Right atrium auricular region (tissue), 2 donors: ENCODE measurements at regions not wholly inside any gene's neighbourhood (a gene's known extent, or its start where the extent isn't known, plus 50 kb on each side); places are given as distances from the start of the nearest gene placed in this dataset.

Experiments used
- DNase-seq: peaks from one replicate; pipeline ENCODE4 v3.0.0-alpha.2; 2019; ENCODE audit warnings: low spot score
- H3K27ac ChIP-seq, 2 donors: fragments of 200-600 bp; sonication (generic); 1 replicate in 1 of 2; 2 replicates in 1 of 2; pipeline ENCODE4 v1.5.1; 2016 to 2019
- H3K27me3 ChIP-seq, 2 donors: fragments of 200-600 bp; sonication (generic); one replicate each; pipeline versions ENCODE4 v1.5.1 to v1.6.0; 2017 to 2019
- H3K36me3 ChIP-seq: fragments of 200-600 bp; sonication (generic); one replicate; pipeline ENCODE4 v1.5.1; 2016
- H3K4me1 ChIP-seq, 2 donors: fragments of 200-600 bp; sonication (generic); one replicate each; pipeline versions ENCODE4 v1.5.1 to v1.6.0; 2017 to 2019
- H3K4me3 ChIP-seq, 2 donors: fragments of 200-600 bp; sonication (generic); 1 replicate in 1 of 2; 2 replicates in 1 of 2; pipeline ENCODE4 v1.5.1; 2017 to 2019; ENCODE audit warnings: mild to moderate bottlenecking in 1 of 2, moderate library complexity in 1 of 2
- H3K9me3 ChIP-seq, 2 donors: fragments of 200-600 bp; sonication (generic); one replicate each; pipeline ENCODE4 v1.5.1; 2019
- TF ChIP-seq, protein P1 (sequence below), 2 donors: fragments of 200-600 bp; sonication (generic); IDR thresholded peaks; one replicate each; pipeline ENCODE4 v1.5.1; 2019; ENCODE audit warnings: antibody characterized with exemption in 2 of 2

DNA sequence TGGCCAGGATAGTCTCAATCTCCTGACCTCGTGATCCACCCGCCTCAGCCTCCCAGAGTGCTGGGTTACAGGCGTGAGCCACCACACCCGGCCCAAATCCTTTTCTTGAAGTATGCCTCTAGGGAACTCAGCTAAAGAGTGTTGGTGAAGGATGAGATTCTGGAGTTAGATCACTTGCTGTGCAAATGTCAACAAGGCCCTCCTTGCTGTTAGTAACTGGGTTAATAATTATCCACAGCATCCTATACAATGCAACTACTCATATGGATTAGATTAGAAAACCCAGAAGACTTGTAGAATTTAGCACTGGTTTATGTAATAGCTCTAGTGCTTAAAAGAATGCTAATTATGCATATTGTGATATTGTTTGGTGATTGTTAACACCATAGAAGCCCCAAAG is 310.8 kb upstream of the TFPI start:
- TF ChIP-seq, protein P1, sequence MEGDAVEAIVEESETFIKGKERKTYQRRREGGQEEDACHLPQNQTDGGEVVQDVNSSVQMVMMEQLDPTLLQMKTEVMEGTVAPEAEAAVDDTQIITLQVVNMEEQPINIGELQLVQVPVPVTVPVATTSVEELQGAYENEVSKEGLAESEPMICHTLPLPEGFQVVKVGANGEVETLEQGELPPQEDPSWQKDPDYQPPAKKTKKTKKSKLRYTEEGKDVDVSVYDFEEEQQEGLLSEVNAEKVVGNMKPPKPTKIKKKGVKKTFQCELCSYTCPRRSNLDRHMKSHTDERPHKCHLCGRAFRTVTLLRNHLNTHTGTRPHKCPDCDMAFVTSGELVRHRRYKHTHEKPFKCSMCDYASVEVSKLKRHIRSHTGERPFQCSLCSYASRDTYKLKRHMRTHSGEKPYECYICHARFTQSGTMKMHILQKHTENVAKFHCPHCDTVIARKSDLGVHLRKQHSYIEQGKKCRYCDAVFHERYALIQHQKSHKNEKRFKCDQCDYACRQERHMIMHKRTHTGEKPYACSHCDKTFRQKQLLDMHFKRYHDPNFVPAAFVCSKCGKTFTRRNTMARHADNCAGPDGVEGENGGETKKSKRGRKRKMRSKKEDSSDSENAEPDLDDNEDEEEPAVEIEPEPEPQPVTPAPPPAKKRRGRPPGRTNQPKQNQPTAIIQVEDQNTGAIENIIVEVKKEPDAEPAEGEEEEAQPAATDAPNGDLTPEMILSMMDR (IDR thresholded peaks at IDR 0.05) = no peak
- Histone ChIP-seq H3K27me3 (no peaks in the 10 kb centered on the region), H3K4me3 (no peak overlapping the region), H3K27ac (no peak overlapping the region), H3K9me3 (no peaks in the 10 kb centered on the region), H3K4me1 (no peaks in the 10 kb centered on the region), H3K36me3 (no peaks in the 10 kb centered on the region)
- no peak for DNase-seq

DNA sequence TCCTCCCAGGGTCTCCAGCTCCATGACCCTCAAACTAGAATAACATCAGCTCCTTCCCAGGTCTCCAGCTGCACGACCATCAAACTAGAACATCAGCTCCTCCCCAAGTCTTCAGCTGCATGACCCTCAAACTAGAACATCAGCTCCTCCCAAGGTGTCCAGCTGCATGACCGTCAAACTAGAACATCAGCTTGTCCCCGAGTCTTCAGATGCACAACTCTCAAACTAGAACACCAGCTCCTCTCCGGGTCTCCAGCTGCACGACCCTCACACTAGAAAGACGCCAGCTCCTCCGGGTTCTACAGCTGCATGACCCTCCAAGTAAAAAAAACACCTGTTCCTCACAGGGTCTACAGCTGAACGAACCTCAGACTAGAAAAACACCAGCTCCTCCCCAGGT is 312.9 kb upstream of the TFPI start:
- H3K36me3 ChIP-seq = no peaks in the 10 kb centered on the region
- no peaks in the 10 kb centered on the region for H3K9me3 ChIP-seq
- DNase-seq = no peak
- H3K27me3 ChIP-seq = no peaks in the 10 kb centered on the region
- TF ChIP-seq, protein P1 (IDR thresholded peaks at IDR 0.05) = no peak
- H3K27ac ChIP-seq = no peak overlapping the region
- no peak overlapping the region for H3K4me3 ChIP-seq
- H3K4me1 ChIP-seq = no peaks in the 10 kb centered on the region

DNA sequence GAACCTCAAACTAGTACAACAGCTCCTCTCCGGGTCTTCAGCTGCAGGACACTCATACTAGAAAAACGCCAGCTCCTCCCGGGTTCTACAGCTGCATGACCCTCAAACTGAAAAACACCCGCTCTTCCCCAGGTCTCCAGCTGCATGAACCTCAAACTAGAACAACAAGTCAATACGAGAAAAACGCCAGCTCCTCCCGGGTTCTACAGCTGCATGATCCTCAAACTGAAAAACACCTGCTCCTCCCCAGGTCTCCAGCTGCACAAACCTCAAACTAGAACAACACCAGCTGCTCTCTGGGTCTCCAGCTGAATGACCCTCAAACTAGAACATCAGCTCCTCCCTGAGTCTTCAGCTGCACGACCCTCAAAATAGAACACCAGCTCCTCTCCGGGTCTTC is 315.0 kb upstream of the TFPI start:
- H3K27me3 ChIP-seq = no peaks in the 10 kb centered on the region
- no peaks in the 10 kb centered on the region for H3K9me3 ChIP-seq
- no peaks in the 10 kb centered on the region for H3K36me3 ChIP-seq
- no peak overlapping the region for H3K27ac ChIP-seq
- H3K4me3 ChIP-seq = no peak overlapping the region
- H3K4me1 ChIP-seq = no peaks in the 10 kb centered on the region
- TF ChIP-seq, protein P1 (IDR thresholded peaks at IDR 0.05) = no peak
- no peak for DNase-seq

DNA sequence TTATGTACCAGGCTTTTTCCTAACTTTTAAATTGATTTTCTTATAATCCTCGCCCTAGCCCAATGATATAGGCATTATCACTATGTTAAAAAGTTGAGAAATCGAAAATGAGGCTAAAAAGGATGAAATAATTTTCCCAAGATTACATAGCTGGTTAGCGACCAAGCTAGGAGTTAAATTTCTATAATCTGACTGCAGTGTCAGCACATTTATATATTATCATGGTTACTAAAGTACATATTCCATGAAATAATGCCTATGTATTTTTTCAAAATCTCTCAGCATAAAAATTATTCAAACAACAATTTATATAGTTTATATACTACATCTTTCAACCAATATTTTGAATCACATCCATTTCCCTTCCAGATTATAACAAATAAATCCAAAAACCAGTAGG is 317.3 kb upstream of the TFPI start:
- no peak overlapping the region for H3K27ac ChIP-seq
- H3K4me1 ChIP-seq = no peaks in the 10 kb centered on the region
- H3K9me3 ChIP-seq = no peaks in the 10 kb centered on the region
- no peaks in the 10 kb centered on the region for H3K36me3 ChIP-seq
- H3K27me3 ChIP-seq = no peaks in the 10 kb centered on the region
- DNase-seq = no peak
- no peak overlapping the region for H3K4me3 ChIP-seq
- TF ChIP-seq, protein P1 (IDR thresholded peaks at IDR 0.05) = no peak

DNA sequence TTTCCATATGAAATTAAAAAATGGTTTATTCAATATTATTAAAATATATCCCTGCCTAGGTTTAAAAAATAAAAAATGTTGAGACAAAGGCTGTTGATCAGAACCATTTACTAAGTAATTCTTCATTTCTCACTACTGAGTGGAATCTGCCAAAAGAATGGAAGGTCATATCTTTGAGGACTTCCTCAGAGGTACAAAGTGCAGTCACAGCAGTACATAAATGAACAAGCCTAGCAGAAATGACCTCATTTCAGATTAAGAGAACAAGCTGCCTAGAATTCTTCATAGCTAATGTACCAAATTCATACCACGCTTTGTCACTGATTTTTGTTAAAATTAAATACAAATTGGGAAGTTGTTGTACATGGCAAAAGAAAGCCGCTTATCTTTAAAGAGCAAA is 318.9 kb upstream of the TFPI start:
- Histone ChIP-seq H3K27ac (no peak overlapping the region), H3K36me3 (no peaks in the 10 kb centered on the region), H3K27me3 (no peaks in the 10 kb centered on the region), H3K4me3 (no peak overlapping the region), H3K9me3 (no peaks in the 10 kb centered on the region), H3K4me1 (no peaks in the 10 kb centered on the region)
- no peak for DNase-seq
- TF ChIP-seq, protein P1 (IDR thresholded peaks at IDR 0.05) = no peak

DNA sequence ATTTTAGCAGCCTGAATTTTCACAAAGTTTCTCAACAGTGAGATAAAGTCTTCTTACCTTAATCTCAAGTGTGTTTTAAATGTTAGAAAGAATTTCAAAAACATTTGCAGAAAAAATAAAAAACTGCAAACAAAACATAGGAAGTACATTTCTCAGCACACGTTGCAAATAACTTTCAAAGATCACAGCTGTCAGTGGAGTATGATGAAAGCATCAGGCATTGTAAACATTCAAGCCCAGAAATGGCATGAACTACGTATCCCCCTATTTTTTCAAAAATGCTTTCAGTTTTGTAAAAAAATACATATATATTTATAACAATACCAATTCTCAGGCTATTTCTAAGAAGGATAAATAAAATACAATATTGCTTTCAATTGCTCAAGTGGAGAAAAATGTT is 320.6 kb upstream of the TFPI start:
- TF ChIP-seq, protein P1 (IDR thresholded peaks at IDR 0.05) = no peak
- DNase-seq = no peak
- Histone ChIP-seq H3K36me3 (no peaks in the 10 kb centered on the region), H3K4me1 (no peaks in the 10 kb centered on the region), H3K4me3 (no peak overlapping the region), H3K27me3 (no peaks in the 10 kb centered on the region), H3K9me3 (no peaks in the 10 kb centered on the region), H3K27ac (no peak overlapping the region)
